Breast epithelium (tissue), 4 donors: ENCODE measurements at regions not wholly inside any gene's neighbourhood (a gene's known extent, or its start where the extent isn't known, plus 50 kb on each side); places are given as distances from the start of the nearest gene placed in this dataset.

Source experiments
- DNase-seq, 2 donors: peaks; one replicate each; pipeline ENCODE4 v3.0.0-alpha.2; 2019; ENCODE audit warnings: low spot score in 2 of 2
- H3K27ac ChIP-seq, 2 donors: fragments of 200-600 bp; sonication (generic) in 1 of 2; one replicate each; pipeline ENCODE4 v1.5.1; 2016 to 2019; ENCODE audit warnings: mild to moderate bottlenecking in 1 of 2
- H3K27me3 ChIP-seq, 2 donors: fragments of 200-600 bp; sonication (generic) in 1 of 2; one replicate each; pipeline versions ENCODE4 v1.5.1 to v1.6.0; 2017 to 2019; ENCODE audit warnings: control low read depth in 1 of 2, mild to moderate bottlenecking in 1 of 2
- H3K36me3 ChIP-seq: fragments of 200-600 bp; one replicate; pipeline ENCODE4 v1.5.1; 2019
- H3K4me1 ChIP-seq, 2 donors: fragments of 200-600 bp; sonication (generic); one replicate each; pipeline ENCODE4 v1.5.1; 2016 to 2019; ENCODE audit warnings: control low read depth in 1 of 2
- H3K4me3 ChIP-seq, 3 donors: fragments of 200-600 bp; sonication (generic); 1 replicate in 2 of 3; 2 replicates in 1 of 3; pipeline ENCODE4 v1.5.1; 2016 to 2019; ENCODE audit warnings: mild to moderate bottlenecking in 3 of 3, moderate library complexity in 2 of 3
- H3K9me3 ChIP-seq, 2 donors: fragments of 200-600 bp; sonication (generic) in 1 of 2; one replicate each; pipeline ENCODE4 v1.5.1; 2016 to 2019; ENCODE audit warnings: control low read depth in 1 of 2
- POLR2A ChIP-seq: fragments of 450-650 bp; IDR thresholded peaks from one replicate; pipeline ENCODE4 v1.6.1; 2016; ENCODE audit warnings: antibody characterized with exemption, mild to moderate bottlenecking, moderate library complexity
- POLR2AphosphoS5 ChIP-seq, 3 donors: sonication (generic); formaldehyde crosslinking; IDR thresholded peaks; one replicate each; pipeline ENCODE4 v1.6.1; 2017; ENCODE audit warnings: antibody characterized with exemption in 3 of 3
- intact Hi-C: fragments of 100-400 bp; cut with DNase I; formaldehyde crosslinking; loops from one replicate; pipeline ENCODE4 v1.15.1; 2023; ENCODE audit warnings: low total_unique reads
- TF ChIP-seq, protein P1 (sequence below), 3 donors: fragments of 450-650 bp; IDR thresholded peaks; one replicate each; pipeline ENCODE4 v1.5.1; 2016 to 2017; ENCODE audit warnings: antibody characterized with exemption in 3 of 3, mild to moderate bottlenecking in 3 of 3, moderate library complexity in 3 of 3

DNA sequence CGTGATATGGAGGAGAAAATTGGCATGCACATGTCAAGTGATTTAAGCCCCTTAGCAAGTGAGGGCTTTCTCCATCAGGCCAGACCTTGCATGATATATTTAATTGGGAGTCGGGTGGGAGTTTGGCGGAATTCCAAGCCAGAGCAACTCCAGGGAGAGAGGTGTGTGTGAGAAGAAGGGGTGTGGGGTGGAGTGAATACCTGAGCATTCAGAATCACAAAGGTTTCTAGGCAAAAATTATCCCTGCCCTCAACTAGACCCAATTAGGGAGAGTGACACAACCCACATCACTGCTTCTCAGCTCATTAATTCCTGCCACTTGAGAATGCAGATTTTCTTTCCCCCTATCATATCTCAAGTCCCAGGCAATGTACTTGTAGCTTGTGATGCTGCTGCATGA, 279.7 kb upstream of the TUT7 start:
- TF ChIP-seq, protein P1, sequence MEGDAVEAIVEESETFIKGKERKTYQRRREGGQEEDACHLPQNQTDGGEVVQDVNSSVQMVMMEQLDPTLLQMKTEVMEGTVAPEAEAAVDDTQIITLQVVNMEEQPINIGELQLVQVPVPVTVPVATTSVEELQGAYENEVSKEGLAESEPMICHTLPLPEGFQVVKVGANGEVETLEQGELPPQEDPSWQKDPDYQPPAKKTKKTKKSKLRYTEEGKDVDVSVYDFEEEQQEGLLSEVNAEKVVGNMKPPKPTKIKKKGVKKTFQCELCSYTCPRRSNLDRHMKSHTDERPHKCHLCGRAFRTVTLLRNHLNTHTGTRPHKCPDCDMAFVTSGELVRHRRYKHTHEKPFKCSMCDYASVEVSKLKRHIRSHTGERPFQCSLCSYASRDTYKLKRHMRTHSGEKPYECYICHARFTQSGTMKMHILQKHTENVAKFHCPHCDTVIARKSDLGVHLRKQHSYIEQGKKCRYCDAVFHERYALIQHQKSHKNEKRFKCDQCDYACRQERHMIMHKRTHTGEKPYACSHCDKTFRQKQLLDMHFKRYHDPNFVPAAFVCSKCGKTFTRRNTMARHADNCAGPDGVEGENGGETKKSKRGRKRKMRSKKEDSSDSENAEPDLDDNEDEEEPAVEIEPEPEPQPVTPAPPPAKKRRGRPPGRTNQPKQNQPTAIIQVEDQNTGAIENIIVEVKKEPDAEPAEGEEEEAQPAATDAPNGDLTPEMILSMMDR (IDR thresholded peaks at IDR 0.05): no peak
- TF ChIP-seq POLR2A: no peak
- no peak for TF ChIP-seq POLR2AphosphoS5 (IDR thresholded peaks at IDR 0.05)
- Histone ChIP-seq H3K36me3 (no peaks in the 10 kb centered on the region), H3K27ac (no peak overlapping the region), H3K27me3 (no peaks in the 10 kb centered on the region), H3K9me3 (peaks cover 0 to 6% of the 10 kb centered on the region in 2 donors), H3K4me1 (no peaks in the 10 kb centered on the region), H3K4me3 (no peak overlapping the region)
- no peak for DNase-seq
- intact Hi-C loops: no loop called here

DNA sequence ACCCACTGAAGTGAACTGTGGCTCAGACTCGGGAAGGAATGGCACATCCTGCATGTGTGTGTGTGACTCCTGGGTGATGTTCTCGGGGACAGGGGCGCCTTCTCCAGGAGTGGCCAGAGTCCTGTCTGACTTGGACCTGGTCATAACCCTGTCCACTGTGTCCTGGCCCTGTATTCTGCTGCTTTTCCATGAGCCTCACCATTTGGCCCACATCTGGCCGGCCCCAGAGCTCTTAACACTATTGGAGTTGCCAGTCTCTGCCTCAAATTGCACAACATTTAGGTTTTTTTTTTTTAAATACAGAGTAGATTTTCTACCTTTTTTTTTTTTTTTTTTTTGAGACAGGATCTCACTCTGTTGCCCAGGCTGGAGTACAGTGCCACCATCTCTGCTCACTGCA, 278.3 kb upstream of the TUT7 start:
- H3K4me3 ChIP-seq: no peak overlapping the region
- no peaks in the 10 kb centered on the region for H3K36me3 ChIP-seq
- TF ChIP-seq POLR2AphosphoS5 (IDR thresholded peaks at IDR 0.05) (no peak), POLR2A (no peak)
- TF ChIP-seq, protein P1 (IDR thresholded peaks at IDR 0.05): no peak
- no peaks in the 10 kb centered on the region for H3K27me3 ChIP-seq
- intact Hi-C loops: no loop called here
- no peaks in the 10 kb centered on the region for H3K4me1 ChIP-seq
- peaks cover 0 to 6% of the 10 kb centered on the region in 2 donors for H3K9me3 ChIP-seq
- H3K27ac ChIP-seq: no peak overlapping the region
- DNase-seq: no peak

DNA sequence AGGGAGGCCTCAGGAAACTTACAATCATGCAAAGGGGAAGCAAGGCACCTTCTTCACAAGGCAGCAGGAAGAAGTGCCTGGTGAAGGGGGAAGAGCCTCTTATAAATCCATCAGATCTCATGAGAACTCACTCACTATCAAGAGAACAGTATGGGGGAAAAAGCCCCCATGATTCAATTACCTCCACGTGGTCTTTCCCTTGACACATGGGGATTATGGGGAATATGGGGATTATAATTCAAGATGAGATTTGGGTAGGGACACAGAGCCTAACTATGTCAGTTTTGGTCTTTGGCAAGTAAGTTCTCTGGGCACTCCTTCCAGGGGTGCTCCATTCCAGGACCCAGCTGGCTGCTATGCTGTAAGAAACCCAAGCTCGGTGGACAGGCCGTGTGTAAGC, 275.3 kb upstream of the TUT7 start:
- no peak for DNase-seq
- no peak overlapping the region for H3K27ac ChIP-seq
- TF ChIP-seq POLR2A (no peak), POLR2AphosphoS5 (IDR thresholded peaks at IDR 0.05) (no peak)
- TF ChIP-seq, protein P1 (IDR thresholded peaks at IDR 0.05): no peak
- H3K4me3 ChIP-seq: no peak overlapping the region
- H3K4me1 ChIP-seq: no peaks in the 10 kb centered on the region
- H3K36me3 ChIP-seq: no peaks in the 10 kb centered on the region
- intact Hi-C loops: no loop called here
- no peaks in the 10 kb centered on the region for H3K27me3 ChIP-seq
- H3K9me3 ChIP-seq: peaks cover 0 to 4% of the 10 kb centered on the region in 2 donors

DNA sequence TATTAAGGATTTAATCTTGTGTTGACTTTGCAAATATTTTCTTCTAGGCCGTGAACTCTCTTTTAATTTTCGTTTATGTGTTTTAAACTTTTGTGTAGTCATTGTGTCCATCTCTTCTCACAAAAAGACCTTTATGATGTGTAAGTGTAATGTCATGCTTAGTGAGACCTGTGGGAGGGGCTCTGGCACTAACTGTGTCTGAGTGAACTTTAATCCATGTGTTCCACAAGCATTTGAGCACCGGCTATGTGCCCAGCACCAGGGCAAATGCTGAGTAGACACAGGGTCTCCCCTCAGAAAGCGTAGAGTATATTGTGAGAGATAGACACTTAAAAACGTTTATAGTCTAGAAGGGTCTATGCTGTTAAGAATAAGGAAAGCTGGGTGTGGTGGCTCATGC, 272.6 kb upstream of the TUT7 start:
- no peak overlapping the region for H3K4me3 ChIP-seq
- H3K4me1 ChIP-seq: no peaks in the 10 kb centered on the region
- no peaks in the 10 kb centered on the region for H3K27me3 ChIP-seq
- intact Hi-C loops: no loop called here
- no peak overlapping the region for H3K27ac ChIP-seq
- TF ChIP-seq, protein P1 (IDR thresholded peaks at IDR 0.05): no peak
- no peak for TF ChIP-seq POLR2A
- TF ChIP-seq POLR2AphosphoS5 (IDR thresholded peaks at IDR 0.05): no peak
- no peaks in the 10 kb centered on the region for H3K36me3 ChIP-seq
- no peaks in the 10 kb centered on the region for H3K9me3 ChIP-seq
- DNase-seq: no peak

DNA sequence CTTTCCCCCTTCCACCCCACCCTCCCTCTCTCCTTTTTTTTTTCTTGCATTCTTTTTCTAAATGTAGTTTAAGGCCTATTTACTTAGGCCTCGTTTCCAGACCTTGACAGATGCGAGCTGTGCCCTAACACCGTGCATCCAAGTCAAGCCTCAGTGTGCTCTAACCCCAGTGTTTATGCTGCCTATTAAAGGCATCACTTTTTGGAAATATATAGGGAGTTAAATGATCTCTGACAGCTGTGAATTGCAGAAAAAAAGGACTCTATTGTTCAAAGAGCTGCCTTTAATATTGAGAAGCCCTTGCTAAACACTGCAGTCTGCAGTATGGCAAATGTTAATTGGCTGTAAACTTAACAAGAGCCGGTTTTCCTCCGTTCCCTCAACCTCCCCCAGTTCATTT, 270.4 kb upstream of the TUT7 start:
- TF ChIP-seq POLR2A: no peak
- TF ChIP-seq POLR2AphosphoS5 (IDR thresholded peaks at IDR 0.05): no peak
- TF ChIP-seq, protein P1 (IDR thresholded peaks at IDR 0.05): no peak
- Histone ChIP-seq H3K9me3 (no peaks in the 10 kb centered on the region), H3K4me3 (no peak overlapping the region), H3K27ac (no peak overlapping the region), H3K36me3 (no peaks in the 10 kb centered on the region), H3K4me1 (no peaks in the 10 kb centered on the region), H3K27me3 (no peaks in the 10 kb centered on the region)
- intact Hi-C loops: no loop called here
- DNase-seq: no peak
